SK-N-SH treated with all-trans-retinoic acid at 6 μM for 48 hours (cell line): ENCODE measurements at regions not wholly inside any gene's neighbourhood (a gene's known extent, or its start where the extent isn't known, plus 50 kb on each side); places are given as distances from the start of the nearest gene placed in this dataset.

ENCODE experiments used
- SNAI2 ChIP-seq: fragments of 250-450 bp; sonication (Bioruptor Pico); IDR thresholded peaks from 2 replicates; pipeline ENCODE4 v1.5.0; 2020; ENCODE audit warnings: mild to moderate bottlenecking, moderate library complexity
- TOX ChIP-seq: fragments of 250-450 bp; sonication (Bioruptor Pico); IDR thresholded peaks from 2 replicates; pipeline ENCODE4 v1.8.0; 2021; ENCODE audit warnings: mild to moderate bottlenecking, moderate library complexity, borderline replicate concordance
- ZFP30 ChIP-seq: fragments of 450-650 bp; formaldehyde crosslinking; IDR thresholded peaks from 2 replicates; pipeline ENCODE4 v1.5.0; 2022; ENCODE audit warnings: mild to moderate bottlenecking, moderate library complexity
- ZNF565 ChIP-seq: fragments of 450-650 bp; formaldehyde crosslinking; conservative IDR thresholded peaks from 2 replicates; pipeline ENCODE4 v1.5.0; 2020; ENCODE audit warnings: low read depth, mild to moderate bottlenecking, moderate library complexity
- ZNF70 ChIP-seq: fragments of 450-650 bp; formaldehyde crosslinking; IDR thresholded peaks from 2 replicates; pipeline ENCODE4 v1.5.0; 2020; ENCODE audit warnings: mild to moderate bottlenecking, moderate library complexity

DNA sequence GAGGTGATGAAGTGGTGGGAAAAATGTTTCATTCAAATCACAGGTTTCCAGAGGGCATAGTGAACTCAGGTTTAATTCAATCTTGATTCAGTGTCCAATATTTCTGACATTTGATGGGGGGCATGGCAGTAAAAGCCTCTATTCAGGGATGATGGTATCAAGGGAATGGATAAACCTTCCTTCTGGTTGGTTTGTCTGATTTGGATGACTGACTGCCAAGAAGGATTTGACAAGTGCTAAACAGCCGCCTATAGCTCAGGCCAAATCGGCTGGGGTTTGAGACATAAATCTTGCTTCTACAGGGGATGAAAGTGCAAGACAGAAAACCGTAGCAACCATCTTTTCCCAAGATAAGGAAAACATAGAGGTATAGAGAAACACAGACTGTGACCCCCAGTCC lies 121.8 kb upstream of the C11orf87 start:
- TF ChIP-seq ZNF70 (CRISPR knock-in tag) (no peak), TOX (CRISPR knock-in tag) (no peak), ZFP30 (CRISPR knock-in tag) (no peak), ZNF565 (CRISPR knock-in tag) (no peak), SNAI2 (CRISPR knock-in tag) (no peak)
